Uterus (tissue), 3 donors: ENCODE measurements at regions not wholly inside any gene's neighbourhood (a gene's known extent, or its start where the extent isn't known, plus 50 kb on each side); places are given as distances from the start of the nearest gene placed in this dataset.

ENCODE experiments used
- DNase-seq, 2 donors: peaks; one replicate each; pipeline ENCODE4 v3.0.0-alpha.2; 2019 to 2020
- H3K27ac ChIP-seq, 2 donors: fragments of 200-600 bp; sonication (generic); 1 replicate in 1 of 2; 2 replicates in 1 of 2; pipeline ENCODE4 v1.5.1; 2016 to 2018
- H3K27me3 ChIP-seq, 2 donors: fragments of 200-600 bp; sonication (generic); one replicate each; pipeline ENCODE4 v1.5.1; 2018 to 2019; ENCODE audit warnings: control low read depth in 1 of 2
- H3K36me3 ChIP-seq, 2 donors: fragments of 200-600 bp; sonication (generic); one replicate each; pipeline ENCODE4 v1.5.1; 2019; ENCODE audit warnings: control low read depth in 1 of 2
- H3K4me1 ChIP-seq, 2 donors: fragments of 200-600 bp; sonication (generic); one replicate each; pipeline ENCODE4 v1.5.1; 2018 to 2019; ENCODE audit warnings: control low read depth in 1 of 2
- H3K4me3 ChIP-seq, 2 donors: fragments of 200-600 bp; sonication (generic); 1 replicate in 1 of 2; 2 replicates in 1 of 2; pipeline ENCODE4 v1.5.1; 2018 to 2019; ENCODE audit warnings: mild to moderate bottlenecking in 1 of 2
- H3K9me3 ChIP-seq, 2 donors: fragments of 200-600 bp; sonication (generic); one replicate each; pipeline ENCODE4 v1.5.1; 2019; ENCODE audit warnings: control low read depth in 1 of 2
- CTCF ChIP-seq, 4 experiments: fragments of 200-600 bp in 2 of 4; fragments of 450-650 bp in 2 of 4; sonication (generic) in 2 of 4; IDR thresholded peaks; one replicate each; pipeline ENCODE4 v1.5.1; 2016 to 2019; ENCODE audit warnings: antibody characterized with exemption in 4 of 4, mild to moderate bottlenecking in 2 of 4, moderate library complexity in 1 of 4
- POLR2A ChIP-seq, 2 donors: fragments of 450-650 bp; IDR thresholded peaks; one replicate each; pipeline ENCODE4 v1.6.1; 2016; ENCODE audit warnings: antibody characterized with exemption in 2 of 2, mild to moderate bottlenecking in 1 of 2, moderate library complexity in 1 of 2
- intact Hi-C: fragments of 100-400 bp; cut with DNase I; formaldehyde crosslinking; loops from one replicate; pipeline ENCODE4 v1.15.1; 2023; ENCODE audit warnings: low total_unique reads
- donor health status: DM: yes; HTN: yes; CAD: no.

GRCh38 chr2:118699447-118700175 lies 147.8 kb downstream of the EN1 start:
- no peaks in the 10 kb centered on the region for H3K4me1 ChIP-seq
- H3K27me3 ChIP-seq, result no peaks in the 10 kb centered on the region
- no peak for TF ChIP-seq CTCF (IDR thresholded peaks at IDR 0.05)
- no peak for TF ChIP-seq POLR2A (IDR thresholded peaks at IDR 0.05)
- no peak overlapping the region for H3K4me3 ChIP-seq
- no peaks in the 10 kb centered on the region for H3K36me3 ChIP-seq
- DNase-seq, result no peak
- no peak overlapping the region for H3K27ac ChIP-seq
- intact Hi-C loops, result no loop called here
- no peaks in the 10 kb centered on the region for H3K9me3 ChIP-seq

GRCh38 chr2:118698564-118698963 lies 148.9 kb downstream of the EN1 start:
- Histone ChIP-seq H3K4me3 (no peak overlapping the region), H3K27ac (no peak overlapping the region), H3K9me3 (no peaks in the 10 kb centered on the region), H3K4me1 (no peaks in the 10 kb centered on the region), H3K27me3 (no peaks in the 10 kb centered on the region), H3K36me3 (no peaks in the 10 kb centered on the region)
- intact Hi-C loops, result no loop called here
- DNase-seq, result no peak
- no peak for TF ChIP-seq POLR2A (IDR thresholded peaks at IDR 0.05)

GRCh38 chr2:118697781-118698180 lies 149.7 kb downstream of the EN1 start:
- Histone ChIP-seq H3K27me3 (no peaks in the 10 kb centered on the region), H3K9me3 (no peaks in the 10 kb centered on the region), H3K36me3 (no peaks in the 10 kb centered on the region), H3K4me3 (no peak overlapping the region), H3K4me1 (no peaks in the 10 kb centered on the region), H3K27ac (no peak overlapping the region)
- no peak for DNase-seq
- intact Hi-C loops, result no loop called here
- TF ChIP-seq POLR2A (IDR thresholded peaks at IDR 0.05), result no peak
- TF ChIP-seq CTCF (IDR thresholded peaks at IDR 0.05), result no peak

- intact Hi-C loops, result no loop called here
- no peak for DNase-seq
- TF ChIP-seq CTCF (IDR thresholded peaks at IDR 0.05) (no peak), POLR2A (IDR thresholded peaks at IDR 0.05) (no peak)
- H3K4me1 ChIP-seq, result no peaks in the 10 kb centered on the region
- no peaks in the 10 kb centered on the region for H3K36me3 ChIP-seq
- H3K27me3 ChIP-seq, result no peaks in the 10 kb centered on the region
- H3K4me3 ChIP-seq, result no peak overlapping the region
- H3K27ac ChIP-seq, result no peak overlapping the region
- H3K9me3 ChIP-seq, result no peaks in the 10 kb centered on the region
Observed at GRCh38 chr2:118696786-118697465, 150.5 kb downstream of the EN1 start.

- no peaks in the 10 kb centered on the region for H3K27me3 ChIP-seq
- H3K4me3 ChIP-seq, result no peak overlapping the region
- H3K9me3 ChIP-seq, result no peaks in the 10 kb centered on the region
- no peak for DNase-seq
- no peak overlapping the region for H3K27ac ChIP-seq
- intact Hi-C loops, result no loop called here
- H3K36me3 ChIP-seq, result no peaks in the 10 kb centered on the region
- no peak for TF ChIP-seq CTCF (IDR thresholded peaks at IDR 0.05)
- no peak for TF ChIP-seq POLR2A (IDR thresholded peaks at IDR 0.05)
- no peaks in the 10 kb centered on the region for H3K4me1 ChIP-seq
Observed at GRCh38 chr2:118693287-118693822, 154.1 kb downstream of the EN1 start.
